GM21515 (cell line): ENCODE measurements at regions not wholly inside any gene's neighbourhood (a gene's known extent, or its start where the extent isn't known, plus 50 kb on each side); places are given as distances from the start of the nearest gene placed in this dataset.
"Not testable (repeated sequence)": the region's sequence is repeated elsewhere in the genome, so short reads cannot be mapped to it uniquely, and the experiment has no call there.

Experiments used
- ATAC-seq: cut with Tn5 transposase; IDR thresholded peaks from one replicate; pipeline ENCODE4 v1.9.1; 2021; ENCODE audit not compliant: unreplicated experiment

DNA sequence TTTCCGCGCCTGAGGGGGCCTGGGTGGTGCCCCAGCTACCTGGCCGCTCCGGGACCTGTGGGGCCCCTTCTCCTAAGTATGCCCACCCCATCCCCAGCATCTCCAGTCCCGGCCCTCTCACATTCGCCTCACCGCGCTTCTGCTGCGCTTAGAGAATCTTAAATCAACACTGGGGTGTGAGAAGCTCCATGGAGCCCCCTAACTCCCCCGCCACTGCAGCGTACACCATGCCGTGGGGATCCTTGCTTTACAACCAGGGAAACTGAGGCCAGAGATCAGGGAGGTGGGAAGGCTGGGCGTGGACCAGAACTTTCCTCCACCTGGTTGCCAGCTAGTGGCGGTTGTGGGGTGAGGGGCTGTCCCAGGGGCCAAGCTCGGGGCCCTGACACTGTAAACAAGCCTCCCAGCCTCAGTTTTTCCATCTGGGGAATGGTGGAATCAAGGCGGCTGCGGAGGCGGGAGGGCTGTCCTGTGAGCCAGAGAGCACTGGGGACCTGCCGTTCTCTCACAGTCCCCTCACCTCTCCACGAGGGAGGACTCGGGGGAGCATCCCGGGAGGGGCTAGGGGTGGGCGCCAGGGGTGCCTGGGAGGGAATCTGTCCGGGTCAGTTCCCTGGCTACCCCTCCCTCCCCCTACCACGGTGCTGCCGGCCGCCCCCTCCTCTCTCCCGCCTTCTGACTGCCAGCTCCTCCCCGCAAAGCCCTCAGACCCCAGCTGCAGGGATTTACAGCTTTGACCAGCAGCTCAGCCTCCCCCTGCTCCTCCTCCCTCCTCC is 161.2 kb downstream of the C9orf50 start:
- ATAC-seq = no peak

GRCh38 chr9:129458663-129459546 is 162.0 kb downstream of the C9orf50 start:
- ATAC-seq = no peak

GRCh38 chr9:129458155-129458661 is 162.7 kb downstream of the C9orf50 start:
- no peak for ATAC-seq

DNA sequence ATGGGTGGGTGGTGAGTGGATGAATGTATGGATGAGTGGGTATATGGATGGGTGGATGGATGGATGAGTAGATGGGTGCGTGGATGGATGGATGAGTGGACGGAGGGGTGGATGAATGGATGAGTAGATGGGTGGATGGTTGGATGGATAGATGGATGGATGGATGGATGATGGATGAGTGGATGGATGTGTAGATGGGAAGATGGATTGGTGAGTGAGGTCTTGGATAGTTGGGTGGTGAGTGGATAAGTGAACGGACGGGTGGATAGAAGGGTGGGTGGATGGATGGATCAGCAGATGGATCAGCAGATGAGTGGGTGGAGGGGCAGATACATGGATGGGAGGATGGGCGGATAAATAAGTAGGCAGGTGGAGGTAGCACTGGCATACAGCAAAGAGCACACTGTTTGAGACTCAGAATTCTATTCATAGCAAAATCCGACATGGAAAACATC is 163.5 kb downstream of the C9orf50 start:
- ATAC-seq = no peak

GRCh38 chr9:129456549-129457324 is 164.2 kb downstream of the C9orf50 start:
- ATAC-seq = no peak

DNA sequence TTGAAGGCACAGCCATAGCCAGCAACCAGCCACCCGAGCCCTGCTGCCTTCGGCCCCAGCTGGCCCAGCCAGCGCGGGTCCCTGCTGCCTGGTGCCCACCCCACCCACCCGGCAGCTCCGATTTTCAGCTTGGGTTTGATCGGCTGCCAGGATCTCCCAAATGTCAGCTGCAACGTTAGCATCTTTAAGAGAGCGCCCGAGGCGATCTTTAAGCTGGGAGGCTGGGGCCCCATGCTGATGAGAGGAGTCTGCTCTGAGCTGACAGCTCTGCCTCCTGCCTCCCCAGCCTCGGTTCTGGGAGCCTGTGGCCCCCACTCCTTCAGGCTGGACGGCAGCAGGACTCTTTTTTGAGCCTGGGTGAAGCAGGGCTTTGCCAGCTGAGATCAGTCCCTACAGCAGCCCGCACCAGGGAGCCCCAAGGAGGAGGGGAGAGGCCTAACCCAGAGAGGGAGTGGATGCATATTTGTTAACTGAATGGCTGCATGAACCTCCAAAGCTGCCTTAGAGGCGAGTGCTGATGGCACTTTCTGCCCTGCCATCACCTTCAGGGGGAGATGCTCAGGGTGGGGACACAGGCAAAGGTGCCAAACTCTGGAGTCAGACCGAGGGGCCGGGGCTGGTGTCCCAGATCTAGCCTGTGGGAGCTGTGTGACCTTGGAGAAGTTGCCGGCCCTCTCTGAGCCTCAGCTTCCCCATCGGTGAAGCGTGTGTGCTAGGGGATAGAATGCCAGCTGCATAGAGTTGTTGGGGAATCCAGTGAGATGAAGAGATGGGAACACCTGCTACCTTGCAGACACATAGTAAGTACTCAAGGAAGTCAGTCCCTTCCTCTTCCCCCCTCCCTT is 165.5 kb downstream of the C9orf50 start:
- ATAC-seq = no peak

DNA sequence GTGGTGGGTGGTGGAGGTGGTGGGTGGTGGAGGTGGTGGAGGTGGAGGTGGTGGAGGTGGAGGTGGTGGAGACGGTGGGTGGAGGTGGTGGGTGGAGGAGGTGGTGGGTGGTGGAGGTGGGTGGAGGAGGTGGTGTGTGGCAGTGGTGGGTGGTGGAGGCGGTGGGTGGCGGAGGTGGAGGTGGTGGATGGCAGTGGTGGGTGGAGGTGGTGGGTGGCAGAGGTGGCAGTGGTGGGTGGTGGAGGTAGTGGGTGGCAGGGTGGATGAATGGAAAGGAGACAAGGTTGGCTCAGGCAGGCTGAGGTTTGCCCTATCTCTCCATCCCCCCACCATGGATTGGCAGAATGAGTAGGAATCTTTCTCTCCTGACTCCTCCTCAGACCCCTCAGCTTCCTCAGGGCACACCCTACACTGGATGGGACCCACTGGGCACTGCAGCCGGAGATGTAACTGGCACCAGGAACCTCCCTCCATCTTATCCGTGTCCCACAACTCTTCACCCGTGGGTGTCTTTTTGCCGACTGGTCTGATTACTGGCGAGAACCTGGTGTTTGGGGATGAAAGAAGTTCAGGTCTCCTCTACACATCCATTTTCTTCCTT is 166.3 kb downstream of the C9orf50 start:
- no peak for ATAC-seq

- no peak for ATAC-seq
Observed at GRCh38 chr9:129453734-129454133, 167.2 kb downstream of the C9orf50 start.

- no peak for ATAC-seq
Observed at GRCh38 chr9:129451669-129452068, 169.2 kb downstream of the C9orf50 start.

GRCh38 chr9:129451089-129451656 is 169.7 kb downstream of the C9orf50 start:
- no peak for ATAC-seq

GRCh38 chr9:129449066-129449465 is 171.8 kb downstream of the C9orf50 start:
- ATAC-seq = no peak

GRCh38 chr9:129446828-129447550 is 173.9 kb downstream of the C9orf50 start:
- ATAC-seq = no peak

- no peak for ATAC-seq
Observed at GRCh38 chr9:129445794-129446306, 175.1 kb downstream of the C9orf50 start.

- ATAC-seq = not testable (repeated sequence)
Observed at GRCh38 chr9:129443515-129444164, 177.3 kb downstream of the C9orf50 start.

- ATAC-seq = no peak
Observed at GRCh38 chr9:129442803-129443511, 177.9 kb downstream of the C9orf50 start.

GRCh38 chr9:129441852-129442251 is 179.0 kb downstream of the C9orf50 start:
- ATAC-seq = no peak

DNA sequence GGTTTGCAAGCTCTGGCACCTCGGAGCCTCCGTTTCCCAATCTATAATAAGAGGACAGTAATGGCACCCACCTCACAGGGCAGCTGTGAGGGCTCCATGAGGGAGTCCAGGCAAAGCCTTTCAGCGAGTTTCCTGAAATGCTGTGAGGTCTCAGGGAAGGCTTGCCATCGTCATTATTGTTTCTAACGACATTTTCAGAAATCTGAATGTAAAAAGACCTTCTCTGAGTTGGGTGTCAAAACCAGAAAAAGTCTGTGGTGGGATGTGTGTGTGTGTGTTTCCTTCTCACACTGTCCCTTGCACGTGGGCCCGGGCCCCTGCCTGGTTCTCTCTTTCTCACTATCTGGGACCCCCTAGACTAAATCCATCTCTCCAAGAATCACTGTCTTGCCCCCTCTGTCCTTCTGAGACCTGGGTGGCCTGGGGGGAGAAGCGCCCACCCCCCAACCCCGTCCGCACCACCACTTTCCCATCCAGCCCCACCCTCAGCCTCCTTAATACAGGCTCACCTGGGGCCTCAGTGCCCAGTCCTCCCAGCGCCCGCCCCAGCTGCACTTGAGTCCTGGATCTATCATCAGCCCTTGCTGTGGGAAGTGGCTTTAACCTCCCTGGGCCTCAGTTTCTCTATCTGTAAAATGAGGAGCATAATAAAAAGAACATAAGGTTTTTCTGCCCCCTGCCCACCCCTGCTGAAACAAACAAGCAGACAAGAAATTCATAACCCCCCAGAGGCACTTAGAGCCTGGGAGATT is 180.3 kb downstream of the C9orf50 start:
- no peak for ATAC-seq
